ENCODE measurements at regions not wholly inside any gene's neighbourhood (a gene's known extent, or its start where the extent isn't known, plus 50 kb on each side); places are given as distances from the start of the nearest gene placed in this dataset.
A peak's percentile ranks its signal among the peaks of the same experiment; 100 is the strongest.

DNA sequence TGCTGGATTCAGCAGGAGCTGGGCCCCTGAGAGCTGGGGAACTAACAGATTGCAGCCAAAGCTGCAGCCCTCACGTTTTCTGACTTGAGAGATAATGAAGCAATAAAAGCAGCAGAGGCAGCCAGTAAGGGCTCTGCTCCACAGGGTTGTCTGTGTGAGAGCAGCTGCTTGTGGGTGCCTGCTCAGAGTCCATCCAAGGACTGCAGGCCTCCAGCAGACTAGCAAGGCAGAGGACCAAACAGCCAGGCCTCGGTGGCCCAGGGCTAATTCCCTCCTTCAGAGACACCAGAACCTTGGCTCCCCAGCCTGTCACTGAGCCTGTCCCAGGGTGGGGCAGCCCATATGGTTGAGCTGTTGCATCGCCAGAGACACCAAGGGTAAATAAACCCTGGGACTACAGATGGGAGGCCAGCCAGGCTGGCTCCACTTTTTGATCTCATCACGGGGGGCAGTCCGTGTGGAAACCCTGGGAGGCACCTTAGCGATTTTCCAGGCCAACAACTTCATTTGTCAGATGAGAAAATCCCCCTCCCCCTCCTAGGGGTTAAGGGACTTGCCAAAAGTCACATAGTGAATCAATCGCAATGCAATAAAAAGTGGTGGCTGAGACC lies 229.2 kb downstream of the WDR11 start:
- no peak overlapping the region for H2BK5ac ChIP-seq (ENCODE audit: low read depth, low read length, poor library complexity)
- H3K9ac ChIP-seq (ENCODE audit: low read length) = no peak overlapping the region
- DNase-seq = no peak
- H4K12ac ChIP-seq (ENCODE audit: low read depth, low read length) = no peak overlapping the region
- H2BK120ac ChIP-seq (ENCODE audit: insufficient read depth, low read length, poor library complexity) = no peak overlapping the region
- H4K91ac ChIP-seq (ENCODE audit: low read depth, low read length) = no peak overlapping the region
- no peaks in the 10 kb centered on the region for H3K9me3 ChIP-seq (ENCODE audit: insufficient read depth, low read depth, low read length)
- H3K14ac ChIP-seq (ENCODE audit: low read length) = no peak overlapping the region
- H3K36me3 ChIP-seq (ENCODE audit: control insufficient read depth in 1 of 2, insufficient read depth in 2 of 2, low read length in 2 of 2) = no peaks in the 10 kb centered on the region
- H3K18ac ChIP-seq (ENCODE audit: low read length) = no peak overlapping the region
- no peak overlapping the region for H3K4ac ChIP-seq (ENCODE audit: low read depth, low read length)
- H3K27ac ChIP-seq (ENCODE audit: low read depth, low read length) = peak overlapping the region; percentile 19
- H3K27me3 ChIP-seq (ENCODE audit: insufficient read depth, low read length) = no peaks in the 10 kb centered on the region
- no peak overlapping the region for H2BK12ac ChIP-seq (ENCODE audit: low read length)
- no peak overlapping the region for H4K8ac ChIP-seq (ENCODE audit: low read depth, low read length)
- H3K4me1 ChIP-seq (ENCODE audit: control insufficient read depth in 1 of 2, insufficient read depth in 2 of 2, low read length in 2 of 2) = peaks cover 24 to 29% of the 10 kb centered on the region in 2 experiments
- H2AK5ac ChIP-seq (ENCODE audit: low read length) = no peak overlapping the region
- no peak overlapping the region for H3K23ac ChIP-seq (ENCODE audit: low read length)
- H3K4me3 ChIP-seq (ENCODE audit: low read depth, low read length) = no peak overlapping the region
- WGBS (ENCODE audit: extremely low coverage, insufficient coverage, insufficient read length) = no CpG with 5 or more reads among the region's 7 CpGs
- no peak overlapping the region for H3K4me2 ChIP-seq (ENCODE audit: low read length)
- H3K79me1 ChIP-seq (ENCODE audit: low read length) = peaks cover 8% of the 10 kb centered on the region
- H2AFZ ChIP-seq (ENCODE audit: insufficient read depth, low read length, poor library complexity) = no peak overlapping the region
- H3K79me2 ChIP-seq (ENCODE audit: control insufficient read depth, insufficient read depth, low read length, poor library complexity) = no peaks in the 10 kb centered on the region

- Histone ChIP-seq H3K4ac (ENCODE audit: low read depth, low read length) (no peak overlapping the region), H3K4me2 (ENCODE audit: low read length) (no peak overlapping the region), H3K14ac (ENCODE audit: low read length) (no peak overlapping the region), H4K8ac (ENCODE audit: low read depth, low read length) (no peak overlapping the region), H2BK120ac (ENCODE audit: insufficient read depth, low read length, poor library complexity) (no peak overlapping the region), H3K9ac (ENCODE audit: low read length) (no peak overlapping the region), H3K4me1 (ENCODE audit: control insufficient read depth in 1 of 2, insufficient read depth in 2 of 2, low read length in 2 of 2) (peaks cover 17 to 27% of the 10 kb centered on the region in 2 experiments), H2AFZ (ENCODE audit: insufficient read depth, low read length, poor library complexity) (no peak overlapping the region), H3K23ac (ENCODE audit: low read length) (no peak overlapping the region), H3K27me3 (ENCODE audit: insufficient read depth, low read length) (no peaks in the 10 kb centered on the region), H2BK12ac (ENCODE audit: low read length) (no peak overlapping the region), H2AK5ac (ENCODE audit: low read length) (no peak overlapping the region), H3K79me2 (ENCODE audit: control insufficient read depth, insufficient read depth, low read length, poor library complexity) (no peaks in the 10 kb centered on the region), H3K79me1 (ENCODE audit: low read length) (peaks cover 5% of the 10 kb centered on the region), H3K27ac (ENCODE audit: low read depth, low read length) (no peak overlapping the region), H4K12ac (ENCODE audit: low read depth, low read length) (no peak overlapping the region), H3K36me3 (ENCODE audit: control insufficient read depth in 1 of 2, insufficient read depth in 2 of 2, low read length in 2 of 2) (no peaks in the 10 kb centered on the region), H3K4me3 (ENCODE audit: low read depth, low read length) (no peak overlapping the region), H2BK5ac (ENCODE audit: low read depth, low read length, poor library complexity) (no peak overlapping the region), H3K18ac (ENCODE audit: low read length) (no peak overlapping the region), H4K91ac (ENCODE audit: low read depth, low read length) (no peak overlapping the region), H3K9me3 (ENCODE audit: insufficient read depth, low read depth, low read length) (no peaks in the 10 kb centered on the region)
- no peak for DNase-seq
- WGBS (ENCODE audit: extremely low coverage, insufficient coverage, insufficient read length) = no CpG with 5 or more reads among the region's 3 CpGs
Observed at GRCh38 chr10:121081306-121081705, 230.1 kb downstream of the WDR11 start.

DNA sequence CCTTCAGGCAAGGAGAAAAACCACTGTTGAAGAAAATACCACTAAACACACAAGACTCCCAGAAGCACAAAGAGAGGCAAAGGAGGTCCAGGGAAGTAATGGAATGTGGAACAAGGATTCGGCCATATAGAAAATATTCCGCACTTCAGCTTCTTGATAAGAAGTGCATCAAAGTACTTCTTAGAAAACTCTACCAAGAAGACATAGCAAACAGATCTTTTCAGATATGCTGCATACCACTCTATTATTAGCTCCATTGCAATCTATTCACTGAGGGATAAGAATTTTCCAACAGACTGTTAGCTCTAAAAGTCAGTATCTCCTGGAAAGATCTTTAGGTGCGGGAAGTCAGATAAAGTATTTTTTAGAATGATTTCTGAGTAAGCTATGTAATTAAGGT lies 231.8 kb downstream of the WDR11 start:
- Histone ChIP-seq H4K12ac (ENCODE audit: low read depth, low read length) (no peak overlapping the region), H3K79me2 (ENCODE audit: control insufficient read depth, insufficient read depth, low read length, poor library complexity) (no peaks in the 10 kb centered on the region), H2BK120ac (ENCODE audit: insufficient read depth, low read length, poor library complexity) (no peak overlapping the region), H2BK12ac (ENCODE audit: low read length) (no peak overlapping the region), H2BK5ac (ENCODE audit: low read depth, low read length, poor library complexity) (no peak overlapping the region), H4K91ac (ENCODE audit: low read depth, low read length) (no peak overlapping the region), H3K9me3 (ENCODE audit: insufficient read depth, low read depth, low read length) (no peaks in the 10 kb centered on the region), H3K27me3 (ENCODE audit: insufficient read depth, low read length) (no peaks in the 10 kb centered on the region), H4K8ac (ENCODE audit: low read depth, low read length) (no peak overlapping the region), H3K14ac (ENCODE audit: low read length) (no peak overlapping the region), H3K4ac (ENCODE audit: low read depth, low read length) (no peak overlapping the region), H3K18ac (ENCODE audit: low read length) (no peak overlapping the region), H3K23ac (ENCODE audit: low read length) (no peak overlapping the region), H3K36me3 (ENCODE audit: control insufficient read depth in 1 of 2, insufficient read depth in 2 of 2, low read length in 2 of 2) (no peaks in the 10 kb centered on the region), H2AFZ (ENCODE audit: insufficient read depth, low read length, poor library complexity) (no peak overlapping the region), H3K27ac (ENCODE audit: low read depth, low read length) (no peak overlapping the region), H3K4me3 (ENCODE audit: low read depth, low read length) (no peak overlapping the region), H3K79me1 (ENCODE audit: low read length) (peaks cover under 1% of the 10 kb centered on the region), H2AK5ac (ENCODE audit: low read length) (no peak overlapping the region), H3K4me1 (ENCODE audit: control insufficient read depth in 1 of 2, insufficient read depth in 2 of 2, low read length in 2 of 2) (peaks cover 8 to 13% of the 10 kb centered on the region in 2 experiments), H3K4me2 (ENCODE audit: low read length) (no peak overlapping the region), H3K9ac (ENCODE audit: low read length) (no peak overlapping the region)
- no CpG with 5 or more reads among the region's 3 CpGs for WGBS (ENCODE audit: extremely low coverage, insufficient coverage, insufficient read length)
- peak; percentile 16 to 83 for DNase-seq

DNA sequence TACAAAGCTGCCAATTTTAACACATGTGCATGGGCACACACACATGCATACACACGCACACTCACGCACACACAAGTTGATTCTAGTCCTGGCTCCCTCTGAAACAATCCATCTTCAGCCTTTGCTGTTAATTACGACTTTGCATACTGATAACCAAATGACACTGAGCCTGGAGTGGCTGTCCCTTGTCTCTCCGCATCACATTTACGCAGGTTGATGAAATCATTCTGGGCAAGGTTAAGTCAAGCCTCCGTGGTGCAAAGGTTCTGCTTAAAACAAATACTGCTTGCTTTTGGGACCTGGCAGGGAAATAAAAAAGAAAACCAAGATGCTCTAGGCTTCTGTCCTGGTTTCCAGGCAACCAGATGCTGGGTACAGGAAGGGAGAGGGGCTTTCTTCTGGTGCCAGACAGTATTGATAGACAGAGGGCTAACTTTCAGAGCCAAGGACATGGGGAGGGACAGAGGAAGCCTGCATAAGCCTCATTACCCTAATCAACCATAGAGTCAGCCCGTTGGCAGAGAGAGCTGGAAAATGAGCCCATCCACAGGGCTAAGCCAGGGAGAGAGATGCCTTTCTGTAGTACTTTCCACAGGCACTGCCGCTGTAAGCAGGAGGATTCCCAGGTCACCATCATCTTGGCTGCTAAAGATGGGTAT lies 233.0 kb downstream of the WDR11 start:
- no peak overlapping the region for H3K4me3 ChIP-seq (ENCODE audit: low read depth, low read length)
- no peak overlapping the region for H3K9ac ChIP-seq (ENCODE audit: low read length)
- no peak overlapping the region for H3K4ac ChIP-seq (ENCODE audit: low read depth, low read length)
- H3K4me1 ChIP-seq (ENCODE audit: control insufficient read depth in 1 of 2, insufficient read depth in 2 of 2, low read length in 2 of 2) = peaks cover 0 to 2% of the 10 kb centered on the region in 2 experiments
- H3K36me3 ChIP-seq (ENCODE audit: control insufficient read depth in 1 of 2, insufficient read depth in 2 of 2, low read length in 2 of 2) = no peaks in the 10 kb centered on the region
- no peak overlapping the region for H4K8ac ChIP-seq (ENCODE audit: low read depth, low read length)
- no peak overlapping the region for H2AK5ac ChIP-seq (ENCODE audit: low read length)
- no peak overlapping the region for H2AFZ ChIP-seq (ENCODE audit: insufficient read depth, low read length, poor library complexity)
- no peak overlapping the region for H3K23ac ChIP-seq (ENCODE audit: low read length)
- H3K27me3 ChIP-seq (ENCODE audit: insufficient read depth, low read length) = no peaks in the 10 kb centered on the region
- H3K14ac ChIP-seq (ENCODE audit: low read length) = no peak overlapping the region
- no peak overlapping the region for H3K27ac ChIP-seq (ENCODE audit: low read depth, low read length)
- no peak overlapping the region for H2BK120ac ChIP-seq (ENCODE audit: insufficient read depth, low read length, poor library complexity)
- H2BK5ac ChIP-seq (ENCODE audit: low read depth, low read length, poor library complexity) = no peak overlapping the region
- no peaks in the 10 kb centered on the region for H3K9me3 ChIP-seq (ENCODE audit: insufficient read depth, low read depth, low read length)
- WGBS (ENCODE audit: extremely low coverage, insufficient coverage, insufficient read length) = no CpG with 5 or more reads among the region's 8 CpGs
- H3K79me2 ChIP-seq (ENCODE audit: control insufficient read depth, insufficient read depth, low read length, poor library complexity) = no peaks in the 10 kb centered on the region
- no peak overlapping the region for H3K4me2 ChIP-seq (ENCODE audit: low read length)
- no peak overlapping the region for H3K18ac ChIP-seq (ENCODE audit: low read length)
- no peak overlapping the region for H4K12ac ChIP-seq (ENCODE audit: low read depth, low read length)
- no peak overlapping the region for H2BK12ac ChIP-seq (ENCODE audit: low read length)
- H3K79me1 ChIP-seq (ENCODE audit: low read length) = no peaks in the 10 kb centered on the region
- H4K91ac ChIP-seq (ENCODE audit: low read depth, low read length) = no peak overlapping the region
- DNase-seq = no peak

Data from trophoblast cell (in vitro differentiated cells and primary cell).